AG04450 (cell line): ENCODE measurements at regions not wholly inside any gene's neighbourhood (a gene's known extent, or its start where the extent isn't known, plus 50 kb on each side); places are given as distances from the start of the nearest gene placed in this dataset.
"Not testable (repeated sequence)": the region's sequence is repeated elsewhere in the genome, so short reads cannot be mapped to it uniquely, and the experiment has no call there.

Source experiments
- CTCF ChIA-PET: fragments of 300-600, 350-600 bp; formaldehyde crosslinking; extraction: SDS; loops from one replicate; lab custom pipeline; 2022; ENCODE audit warnings: antibody characterized with exemption, inconsistent platforms; lab: Charles Lee
- POLR2A ChIA-PET: fragments of 350-600 bp; formaldehyde crosslinking; extraction: SDS; loops from one replicate; lab custom pipeline; 2021; ENCODE audit warnings: antibody characterized with exemption, inconsistent platforms; lab: Yijun Ruan, JAX
- DNase-seq: peaks from one replicate; pipeline ENCODE4 v3.0.0-alpha.2; 2011; ENCODE audit warnings: low read depth, low spot score
- H3K27ac ChIP-seq: one replicate; pipeline ENCODE4 v1.5.1; 2012; ENCODE audit warnings: low read depth, low read length, control low read depth
- H3K27me3 ChIP-seq: one replicate; pipeline ENCODE4 v1.6.0; 2012; ENCODE audit warnings: low read length; ENCODE audit not compliant: control insufficient read depth, insufficient read depth
- H3K4me3 ChIP-seq: 2 replicates; pipeline ENCODE4 v1.5.1; 2011; ENCODE audit warnings: mild to moderate bottlenecking, low read depth, low read length, control low read depth
- H3K9me3 ChIP-seq: 2 replicates; pipeline ENCODE4 v1.5.1; 2012; ENCODE audit warnings: low read length; ENCODE audit not compliant: control insufficient read depth, insufficient read depth
- TF ChIP-seq, protein P1 (sequence below): IDR thresholded peaks from 2 replicates; pipeline ENCODE4 v1.5.1; 2011; ENCODE audit warnings: low read depth, low read length, control low read depth, inconsistent platforms

DNA sequence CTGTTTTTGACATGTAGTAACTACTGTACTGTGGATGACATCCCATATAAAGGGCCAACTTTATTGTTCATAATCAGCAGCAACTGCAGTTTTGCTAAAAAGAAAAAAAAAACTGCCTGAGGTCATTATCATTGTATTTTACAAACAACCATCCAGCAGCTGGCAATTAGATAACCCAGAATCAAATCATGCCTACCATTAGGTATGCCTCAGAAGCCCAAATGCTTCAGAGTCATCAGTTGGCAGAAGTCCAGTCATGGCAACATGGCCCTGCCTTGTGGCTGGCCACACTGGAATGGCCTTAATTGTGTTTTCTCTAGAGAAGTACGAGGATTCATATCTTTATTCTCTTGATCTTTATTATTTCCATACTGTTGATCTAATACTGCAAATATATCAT, 462.4 kb upstream of the NRSN1 start:
- H3K27me3 ChIP-seq: no peaks in the 10 kb centered on the region
- no peak for DNase-seq
- H3K4me3 ChIP-seq: no peak overlapping the region
- no peak overlapping the region for H3K27ac ChIP-seq
- ChIA-PET CTCF (no interaction called here), POLR2A (no interaction called here)
- TF ChIP-seq, protein P1, sequence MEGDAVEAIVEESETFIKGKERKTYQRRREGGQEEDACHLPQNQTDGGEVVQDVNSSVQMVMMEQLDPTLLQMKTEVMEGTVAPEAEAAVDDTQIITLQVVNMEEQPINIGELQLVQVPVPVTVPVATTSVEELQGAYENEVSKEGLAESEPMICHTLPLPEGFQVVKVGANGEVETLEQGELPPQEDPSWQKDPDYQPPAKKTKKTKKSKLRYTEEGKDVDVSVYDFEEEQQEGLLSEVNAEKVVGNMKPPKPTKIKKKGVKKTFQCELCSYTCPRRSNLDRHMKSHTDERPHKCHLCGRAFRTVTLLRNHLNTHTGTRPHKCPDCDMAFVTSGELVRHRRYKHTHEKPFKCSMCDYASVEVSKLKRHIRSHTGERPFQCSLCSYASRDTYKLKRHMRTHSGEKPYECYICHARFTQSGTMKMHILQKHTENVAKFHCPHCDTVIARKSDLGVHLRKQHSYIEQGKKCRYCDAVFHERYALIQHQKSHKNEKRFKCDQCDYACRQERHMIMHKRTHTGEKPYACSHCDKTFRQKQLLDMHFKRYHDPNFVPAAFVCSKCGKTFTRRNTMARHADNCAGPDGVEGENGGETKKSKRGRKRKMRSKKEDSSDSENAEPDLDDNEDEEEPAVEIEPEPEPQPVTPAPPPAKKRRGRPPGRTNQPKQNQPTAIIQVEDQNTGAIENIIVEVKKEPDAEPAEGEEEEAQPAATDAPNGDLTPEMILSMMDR: no peak
- H3K9me3 ChIP-seq: no peaks in the 10 kb centered on the region

DNA sequence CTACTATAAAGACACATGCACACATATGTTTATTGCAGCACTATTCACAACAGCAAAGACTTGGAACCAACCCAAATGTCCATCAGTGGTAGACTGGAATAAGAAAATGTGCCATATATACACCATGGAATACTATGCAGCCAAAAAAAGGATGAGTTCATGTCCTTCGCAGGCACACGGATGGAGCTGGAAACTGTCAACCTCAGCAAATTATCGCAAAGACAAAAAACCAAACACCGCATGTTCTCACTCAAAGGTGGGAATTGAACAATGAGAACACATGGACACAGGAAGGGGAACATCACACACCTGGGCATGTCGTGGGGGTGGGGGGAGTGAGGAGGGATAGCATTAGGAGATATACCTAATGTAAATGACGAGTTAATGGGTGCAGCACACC, 460.1 kb upstream of the NRSN1 start:
- H3K27me3 ChIP-seq, CTCF ChIA-PET, H3K4me3 ChIP-seq, POLR2A ChIA-PET, H3K27ac ChIP-seq, DNase-seq, H3K9me3 ChIP-seq: not testable (repeated sequence)

DNA sequence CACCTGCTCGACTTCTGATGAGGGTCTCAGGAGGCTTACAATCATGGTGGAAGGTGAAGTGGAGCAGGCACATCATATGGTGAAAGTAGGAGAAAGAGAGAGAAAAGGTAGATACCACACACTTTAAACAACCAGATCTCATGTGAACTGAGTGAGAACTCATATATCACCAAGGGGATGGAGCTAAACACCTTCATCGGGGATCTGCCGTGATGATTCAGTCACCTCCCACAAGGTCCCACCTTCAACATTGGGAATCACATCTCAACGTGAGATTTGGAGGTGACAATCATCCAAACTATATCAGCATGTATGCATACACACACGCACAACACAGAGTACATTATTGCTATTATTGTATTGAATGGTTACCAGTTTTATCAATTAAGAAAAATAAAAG, 453.3 kb upstream of the NRSN1 start:
- H3K27me3 ChIP-seq: no peaks in the 10 kb centered on the region
- POLR2A ChIA-PET: no interaction called here
- peaks cover 13% of the 10 kb centered on the region for H3K9me3 ChIP-seq
- no peak overlapping the region for H3K27ac ChIP-seq
- CTCF ChIA-PET: no interaction called here
- H3K4me3 ChIP-seq: no peak overlapping the region
- no peak for DNase-seq
- TF ChIP-seq, protein P1: no peak

DNA sequence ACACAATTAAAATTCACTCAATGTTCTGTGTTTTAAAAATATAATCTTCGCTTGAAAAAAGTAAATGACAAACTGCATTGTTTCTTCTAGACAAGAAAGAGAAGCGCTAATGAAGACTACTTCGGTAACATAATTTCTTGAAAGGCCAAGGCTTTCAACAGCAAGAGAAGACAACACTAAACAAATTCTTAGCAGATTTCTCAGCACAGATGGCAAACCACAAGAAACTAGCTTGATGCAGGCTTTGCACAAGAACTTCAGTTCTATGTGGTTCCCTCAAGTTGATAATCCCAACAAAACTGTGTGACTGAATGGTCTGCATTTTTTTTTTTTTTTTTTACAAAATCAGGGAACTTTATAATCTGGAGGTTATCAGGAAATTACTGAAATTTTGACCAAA, 447.4 kb upstream of the NRSN1 start:
- TF ChIP-seq, protein P1: no peak
- no peak overlapping the region for H3K27ac ChIP-seq
- ChIA-PET POLR2A (no interaction called here), CTCF (no interaction called here)
- no peak for DNase-seq
- no peak overlapping the region for H3K4me3 ChIP-seq
- peaks cover 6% of the 10 kb centered on the region for H3K9me3 ChIP-seq
- no peaks in the 10 kb centered on the region for H3K27me3 ChIP-seq

DNA sequence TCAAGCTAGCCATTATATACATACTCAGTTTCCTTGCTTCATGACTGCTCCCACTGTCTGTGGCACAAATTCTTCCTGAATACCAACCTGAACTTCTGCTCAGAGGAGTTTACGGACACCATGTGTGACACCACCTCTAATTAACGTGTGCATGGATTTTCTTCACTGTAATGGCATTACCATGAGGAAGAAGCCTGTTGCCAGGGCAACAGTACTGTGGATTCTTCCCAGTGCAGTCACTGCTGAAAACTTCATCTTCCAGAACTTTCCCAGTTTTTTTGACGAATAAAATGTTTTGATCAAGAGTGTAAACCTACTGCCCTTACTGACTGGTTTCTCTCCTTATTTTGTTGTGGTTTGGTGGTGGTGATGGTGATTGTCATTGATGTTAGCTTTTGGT, 444.3 kb upstream of the NRSN1 start:
- H3K9me3 ChIP-seq: peaks cover 10% of the 10 kb centered on the region
- TF ChIP-seq, protein P1: no peak
- H3K4me3 ChIP-seq: no peak overlapping the region
- POLR2A ChIA-PET: no interaction called here
- no peak overlapping the region for H3K27ac ChIP-seq
- no peaks in the 10 kb centered on the region for H3K27me3 ChIP-seq
- no peak for DNase-seq
- CTCF ChIA-PET: no interaction called here

DNA sequence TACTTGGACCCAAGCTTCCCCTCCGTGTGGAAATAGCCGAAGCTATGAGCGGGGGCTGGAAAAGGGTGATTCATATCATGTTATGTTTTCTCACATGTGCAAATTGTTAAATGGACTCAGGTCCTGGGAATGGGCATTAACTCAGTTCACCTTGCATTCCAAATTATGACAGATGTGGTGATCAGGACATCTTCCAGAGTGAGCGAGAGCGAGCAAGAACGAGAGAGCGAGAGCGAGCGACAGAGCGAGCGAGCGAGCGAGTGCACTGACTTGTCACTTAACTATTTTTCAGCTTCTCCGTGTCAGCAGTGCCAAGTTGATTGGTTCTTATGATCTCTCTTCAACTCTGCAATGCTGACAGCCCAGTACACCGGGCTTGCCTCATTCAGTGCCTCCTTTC, 437.4 kb upstream of the NRSN1 start:
- ChIA-PET POLR2A (no interaction called here), CTCF (no interaction called here)
- peaks cover 8% of the 10 kb centered on the region for H3K9me3 ChIP-seq
- no peaks in the 10 kb centered on the region for H3K27me3 ChIP-seq
- H3K4me3 ChIP-seq: no peak overlapping the region
- DNase-seq: no peak
- TF ChIP-seq, protein P1: no peak
- no peak overlapping the region for H3K27ac ChIP-seq
